Vagina (tissue), 2 donors: ENCODE measurements at regions not wholly inside any gene's neighbourhood (a gene's known extent, or its start where the extent isn't known, plus 50 kb on each side); places are given as distances from the start of the nearest gene placed in this dataset.

ENCODE experiments used
- DNase-seq, 2 donors: peaks; one replicate each; pipeline ENCODE4 v3.0.0-alpha.2; 2017; ENCODE audit errors: extremely low spot score in 2 of 2
- H3K27ac ChIP-seq: fragments of 200-600 bp; sonication (generic); one replicate; pipeline ENCODE4 v1.5.1; 2019
- H3K27me3 ChIP-seq: fragments of 200-600 bp; sonication (generic); one replicate; pipeline ENCODE4 v1.5.1; 2019
- H3K36me3 ChIP-seq, 2 donors: fragments of 200-600 bp; sonication (generic); one replicate each; pipeline ENCODE4 v1.5.1; 2017 to 2019
- H3K4me1 ChIP-seq: fragments of 200-600 bp; sonication (generic); one replicate; pipeline ENCODE4 v1.5.1; 2019
- H3K4me3 ChIP-seq, 2 donors: fragments of 200-600 bp; sonication (generic); 1 replicate in 1 of 2; 2 replicates in 1 of 2; pipeline ENCODE4 v1.5.1; 2016 to 2019
- H3K9me3 ChIP-seq: fragments of 200-600 bp; sonication (generic); one replicate; pipeline ENCODE4 v1.5.1; 2019
- CTCF ChIP-seq, 3 experiments: fragments of 450-650 bp in 2 of 3; fragments of 200-600 bp in 1 of 3; sonication (generic) in 1 of 3; IDR thresholded peaks; one replicate each; pipeline ENCODE4 v1.5.1; 2017 to 2019; ENCODE audit warnings: antibody characterized with exemption in 3 of 3, mild to moderate bottlenecking in 2 of 3, moderate library complexity in 2 of 3
- POLR2A ChIP-seq, 2 donors: fragments of 450-650 bp; IDR thresholded peaks; one replicate each; pipeline ENCODE4 v1.6.1; 2017; ENCODE audit warnings: antibody characterized with exemption in 2 of 2, mild to moderate bottlenecking in 2 of 2, moderate library complexity in 2 of 2
- POLR2AphosphoS5 ChIP-seq, 2 donors: sonication (generic); formaldehyde crosslinking; IDR thresholded peaks; one replicate each; pipeline ENCODE4 v1.9.0; 2017; ENCODE audit warnings: antibody characterized with exemption in 2 of 2, mild to moderate bottlenecking in 2 of 2, low read depth in 1 of 2; ENCODE audit not compliant: insufficient read depth in 1 of 2
- intact Hi-C: fragments of 100-400 bp; cut with DNase I; formaldehyde crosslinking; loops from one replicate; pipeline ENCODE4 v1.15.1; 2023

GRCh38 chrX:5100004-5100403 lies 1128.7 kb downstream of the NLGN4X start:
- H3K4me1 ChIP-seq, result no peaks in the 10 kb centered on the region
- H3K27me3 ChIP-seq, result no peaks in the 10 kb centered on the region
- DNase-seq, result no peak
- TF ChIP-seq POLR2AphosphoS5 (IDR thresholded peaks at IDR 0.05; ENCODE audit: insufficient read depth in 1 of 2, low read depth in 1 of 2) (no peak), CTCF (IDR thresholded peaks at IDR 0.05) (no peak), POLR2A (IDR thresholded peaks at IDR 0.05) (no peak)
- H3K4me3 ChIP-seq, result no peak overlapping the region
- no peak overlapping the region for H3K27ac ChIP-seq
- H3K9me3 ChIP-seq, result no peaks in the 10 kb centered on the region
- H3K36me3 ChIP-seq, result no peaks in the 10 kb centered on the region
- intact Hi-C loops, result no loop called here

- no peaks in the 10 kb centered on the region for H3K36me3 ChIP-seq
- DNase-seq, result no peak
- no peak for TF ChIP-seq POLR2AphosphoS5 (IDR thresholded peaks at IDR 0.05; ENCODE audit: insufficient read depth in 1 of 2, low read depth in 1 of 2)
- TF ChIP-seq POLR2A (IDR thresholded peaks at IDR 0.05), result no peak
- TF ChIP-seq CTCF (IDR thresholded peaks at IDR 0.05), result no peak
- H3K4me1 ChIP-seq, result no peaks in the 10 kb centered on the region
- H3K9me3 ChIP-seq, result no peaks in the 10 kb centered on the region
- intact Hi-C loops, result no loop called here
- H3K27me3 ChIP-seq, result no peaks in the 10 kb centered on the region
- no peak overlapping the region for H3K27ac ChIP-seq
- H3K4me3 ChIP-seq, result no peak overlapping the region
Measured at GRCh38 chrX:5086388-5086787, 1142.3 kb downstream of the NLGN4X start.

GRCh38 chrX:5084279-5084678 lies 1144.4 kb downstream of the NLGN4X start:
- Histone ChIP-seq H3K4me1 (no peaks in the 10 kb centered on the region), H3K4me3 (no peak overlapping the region), H3K36me3 (no peaks in the 10 kb centered on the region), H3K9me3 (no peaks in the 10 kb centered on the region), H3K27me3 (no peaks in the 10 kb centered on the region), H3K27ac (no peak overlapping the region)
- intact Hi-C loops, result no loop called here
- DNase-seq, result no peak
- TF ChIP-seq CTCF (IDR thresholded peaks at IDR 0.05) (no peak), POLR2A (IDR thresholded peaks at IDR 0.05) (no peak), POLR2AphosphoS5 (IDR thresholded peaks at IDR 0.05; ENCODE audit: insufficient read depth in 1 of 2, low read depth in 1 of 2) (no peak)

DNA sequence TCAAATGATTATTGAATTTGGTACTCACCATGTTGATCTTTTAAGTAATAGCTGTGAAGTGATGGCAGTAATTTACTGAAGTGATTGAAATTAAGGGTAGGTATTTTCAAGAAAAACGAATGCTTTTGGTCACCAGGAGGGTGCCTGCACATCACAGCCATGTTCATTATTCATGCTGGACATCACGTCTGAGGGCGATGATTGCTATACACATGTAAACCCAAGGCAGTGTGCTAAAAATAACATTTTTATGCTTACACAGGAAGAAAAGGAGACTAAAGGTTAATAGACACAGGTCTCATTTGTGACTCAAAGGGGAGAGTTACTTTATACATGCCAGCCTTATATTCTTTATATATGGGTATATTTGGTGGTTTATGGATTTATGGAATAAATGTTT lies 1146.0 kb downstream of the NLGN4X start:
- H3K9me3 ChIP-seq, result no peaks in the 10 kb centered on the region
- no peak for TF ChIP-seq CTCF (IDR thresholded peaks at IDR 0.05)
- no peak for TF ChIP-seq POLR2A (IDR thresholded peaks at IDR 0.05)
- TF ChIP-seq POLR2AphosphoS5 (IDR thresholded peaks at IDR 0.05; ENCODE audit: insufficient read depth in 1 of 2, low read depth in 1 of 2), result no peak

DNA sequence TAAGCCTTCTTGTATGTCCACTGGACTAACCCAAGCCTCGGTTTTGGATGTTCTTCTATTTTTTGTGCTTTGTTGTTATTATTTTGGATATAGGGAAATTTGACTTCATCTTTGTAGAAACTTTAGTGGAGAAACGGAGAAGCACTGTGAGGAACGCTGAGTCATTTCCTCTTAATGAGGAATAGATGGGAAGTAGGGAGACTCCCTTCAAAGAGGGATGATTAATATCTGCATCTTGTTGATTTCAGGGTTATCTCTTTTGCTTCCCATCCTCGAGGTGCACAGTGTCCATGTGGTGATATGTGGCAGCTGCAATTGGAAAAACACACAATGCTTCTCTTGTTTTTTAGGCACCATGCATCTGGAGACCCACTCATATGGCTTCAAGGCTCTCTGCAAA lies 1147.9 kb downstream of the NLGN4X start:
- Histone ChIP-seq H3K9me3 (no peaks in the 10 kb centered on the region), H3K36me3 (no peaks in the 10 kb centered on the region), H3K4me1 (no peaks in the 10 kb centered on the region), H3K4me3 (no peak overlapping the region), H3K27me3 (no peaks in the 10 kb centered on the region), H3K27ac (no peak overlapping the region)
- TF ChIP-seq POLR2A (IDR thresholded peaks at IDR 0.05) (no peak), CTCF (IDR thresholded peaks at IDR 0.05) (no peak), POLR2AphosphoS5 (IDR thresholded peaks at IDR 0.05; ENCODE audit: insufficient read depth in 1 of 2, low read depth in 1 of 2) (no peak)
- intact Hi-C loops, result no loop called here
- DNase-seq, result no peak

More for the DNA sequence above, 1146.0 kb downstream of the NLGN4X start:
- H3K4me3 ChIP-seq, result no peak overlapping the region
- no peak overlapping the region for H3K27ac ChIP-seq
- H3K4me1 ChIP-seq, result no peaks in the 10 kb centered on the region
- no peak for DNase-seq
- H3K27me3 ChIP-seq, result no peaks in the 10 kb centered on the region
- H3K36me3 ChIP-seq, result no peaks in the 10 kb centered on the region
- intact Hi-C loops, result no loop called here
